B cell (primary cell): ENCODE measurements at regions not wholly inside any gene's neighbourhood (a gene's known extent, or its start where the extent isn't known, plus 50 kb on each side); places are given as distances from the start of the nearest gene placed in this dataset.

Experiments
- CTCF ChIP-seq: fragments of 200-600 bp; IDR thresholded peaks from one replicate; pipeline ENCODE4 v1.8.0; 2022; ENCODE audit warnings: antibody characterized with exemption, mild to moderate bottlenecking
- EZH2 ChIP-seq: IDR thresholded peaks from 2 replicates; pipeline ENCODE4 v1.6.1; 2012; ENCODE audit warnings: borderline replicate concordance, low read depth, mild to moderate bottlenecking, moderate library complexity, low read length; ENCODE audit not compliant: insufficient read depth, poor library complexity, severe bottlenecking

- TF ChIP-seq CTCF (no peak), EZH2 (no peak)
These were observed 807.1 kb downstream of the USP25 start for GRCh38 chr21:16536643-16537434.
